Right cardiac atrium (tissue), 5 donors: ENCODE measurements at regions not wholly inside any gene's neighbourhood (a gene's known extent, or its start where the extent isn't known, plus 50 kb on each side); places are given as distances from the start of the nearest gene placed in this dataset.
"Not testable (repeated sequence)": the region's sequence is repeated elsewhere in the genome, so short reads cannot be mapped to it uniquely, and the experiment has no call there.

Experiments used
- ATAC-seq, 2 donors: fragments of 200-7000 bp; cut with Tn5 transposase; one replicate each; pipeline versions ENCODE4 v1.8.0 to v1.9.1; 2020; ENCODE audit warnings: moderate library complexity in 2 of 2, mild to moderate bottlenecking in 1 of 2
- DNase-seq, 3 donors: peaks; one replicate each; pipeline ENCODE4 v3.0.0-alpha.2; 2020
- H3K27ac ChIP-seq: one replicate; pipeline ENCODE4 v1.5.1; 2013; ENCODE audit warnings: mild to moderate bottlenecking, low read length, control low read depth, moderate library complexity
- H3K27me3 ChIP-seq: one replicate; pipeline ENCODE4 v1.6.1; 2013; ENCODE audit not compliant: control insufficient read depth, insufficient read depth
- H3K4me1 ChIP-seq: one replicate; pipeline ENCODE4 v1.6.1; 2013; ENCODE audit warnings: low read length; ENCODE audit not compliant: control insufficient read depth, insufficient read depth
- H3K4me3 ChIP-seq: one replicate; pipeline ENCODE4 v1.5.1; 2013; ENCODE audit warnings: low read length, control low read depth
- H3K9me3 ChIP-seq: one replicate; pipeline ENCODE4 v1.6.1; 2013; ENCODE audit warnings: low read length; ENCODE audit not compliant: control insufficient read depth
- WGBS: extraction: QIAGEN DNeasy Blood & Tissue Kit; methylation state at CpG from one replicate; pipeline ENCODE4 v1.1.7; 2013; 5-methylcytosine and 5-hydroxymethylcytosine counted together
- intact Hi-C, 4 donors: fragments of 100-400 bp; cut with DNase I; formaldehyde crosslinking; loops; one replicate each; pipeline versions ENCODE4 v1.11.0 to v1.14.0; 2022 to 2023
- donor health status: healthy with polysubstance abuse.
- donor health status: DM: no; HTN: yes; CAD: no.
- donor health status: DM: no; HTN: no; CAD: no.
- donor health status: DM: no; HTN: yes; CAD: no; lungs with severe emphysema.
- donor health status: DM: yes; HTN: yes; CAD: no.

- ATAC-seq (no peak), DNase-seq (no peak)
- H3K4me1 ChIP-seq: no peaks in the 10 kb centered on the region
- 61% methylated on average over 2 of the region's 2 CpGs for WGBS
- intact Hi-C loops: no loop called here
- H3K27me3 ChIP-seq: no peaks in the 10 kb centered on the region
- H3K4me3 ChIP-seq: no peak overlapping the region
- H3K9me3 ChIP-seq: no peaks in the 10 kb centered on the region
- H3K27ac ChIP-seq: no peak overlapping the region
Observed at GRCh38 chrX:106450405-106450804, 161.4 kb upstream of the RADX start.

- WGBS: 95% methylated on average over 2 of the region's 2 CpGs
- no peaks in the 10 kb centered on the region for H3K27me3 ChIP-seq
- ATAC-seq: no peak
- no peaks in the 10 kb centered on the region for H3K9me3 ChIP-seq
- no peak overlapping the region for H3K4me3 ChIP-seq
- no peaks in the 10 kb centered on the region for H3K4me1 ChIP-seq
- no peak overlapping the region for H3K27ac ChIP-seq
- DNase-seq: no peak
- intact Hi-C loops: no loop called here
Observed at GRCh38 chrX:106451933-106452332, 159.8 kb upstream of the RADX start.

GRCh38 chrX:106454991-106455390, 156.8 kb upstream of the RADX start:
- no peak overlapping the region for H3K4me3 ChIP-seq
- no peak overlapping the region for H3K27ac ChIP-seq
- WGBS: 87% methylated on average over 1 of the region's 1 CpG
- no peaks in the 10 kb centered on the region for H3K27me3 ChIP-seq
- no peaks in the 10 kb centered on the region for H3K9me3 ChIP-seq
- ATAC-seq: no peak
- no peak for DNase-seq
- intact Hi-C loops: no loop called here
- H3K4me1 ChIP-seq: no peaks in the 10 kb centered on the region

GRCh38 chrX:106457802-106458201, 154.0 kb upstream of the RADX start:
- DNase-seq (no peak), ATAC-seq (no peak)
- Histone ChIP-seq H3K4me1 (no peaks in the 10 kb centered on the region), H3K27me3 (no peaks in the 10 kb centered on the region), H3K9me3 (no peaks in the 10 kb centered on the region), H3K4me3 (no peak overlapping the region), H3K27ac (no peak overlapping the region)
- intact Hi-C loops: no loop called here
- WGBS: 64% methylated on average over 1 of the region's 1 CpG

GRCh38 chrX:106467422-106467821, 144.4 kb upstream of the RADX start:
- Histone ChIP-seq H3K4me3 (no peak overlapping the region), H3K4me1 (no peaks in the 10 kb centered on the region), H3K27me3 (no peaks in the 10 kb centered on the region), H3K9me3 (no peaks in the 10 kb centered on the region), H3K27ac (no peak overlapping the region)
- DNase-seq: peak in 2 of 3 donors; percentile 7 to 21
- 56% methylated on average over 15 of the region's 15 CpGs for WGBS
- no peak for ATAC-seq
- intact Hi-C loops: no loop called here

- ATAC-seq (no peak), DNase-seq (no peak)
- 59% methylated on average over 2 of the region's 2 CpGs for WGBS
- no peak overlapping the region for H3K27ac ChIP-seq
- H3K9me3 ChIP-seq: no peaks in the 10 kb centered on the region
- no peak overlapping the region for H3K4me3 ChIP-seq
- H3K4me1 ChIP-seq: no peaks in the 10 kb centered on the region
- no peaks in the 10 kb centered on the region for H3K27me3 ChIP-seq
- intact Hi-C loops: no loop called here
Observed at GRCh38 chrX:106467943-106468342, 143.8 kb upstream of the RADX start.

GRCh38 chrX:106468433-106468832, 143.3 kb upstream of the RADX start:
- intact Hi-C loops: no loop called here
- DNase-seq: peak in 1 of 3 donors; percentile 44
- Histone ChIP-seq H3K27me3 (no peaks in the 10 kb centered on the region), H3K4me3 (no peak overlapping the region), H3K27ac (no peak overlapping the region), H3K4me1 (no peaks in the 10 kb centered on the region), H3K9me3 (no peaks in the 10 kb centered on the region)
- WGBS: 95% methylated on average over 11 of the region's 11 CpGs
- no peak for ATAC-seq

- intact Hi-C loops: loop anchor here in 3 of 4 donors (10.0 kb wide), 2 partner anchors 305 to 315 kb away; no protein-coding TSS in a partner anchor
- Histone ChIP-seq H3K4me3 (no peak overlapping the region), H3K27ac (no peak overlapping the region), H3K9me3 (no peaks in the 10 kb centered on the region), H3K4me1 (no peaks in the 10 kb centered on the region), H3K27me3 (no peaks in the 10 kb centered on the region)
- 68% methylated on average over 3 of the region's 3 CpGs for WGBS
- ATAC-seq (no peak), DNase-seq (no peak)
Observed at GRCh38 chrX:106479920-106480319, 131.9 kb upstream of the RADX start.

GRCh38 chrX:106481341-106481740, 130.4 kb upstream of the RADX start:
- intact Hi-C loops: loop anchor here in 3 of 4 donors (10.0 kb wide), 2 partner anchors 303 to 313 kb away; no protein-coding TSS in a partner anchor
- H3K4me3 ChIP-seq: no peak overlapping the region
- H3K27ac ChIP-seq: no peak overlapping the region
- 3% methylated on average over 1 of the region's 1 CpG for WGBS
- H3K4me1 ChIP-seq: no peaks in the 10 kb centered on the region
- ATAC-seq (peak; percentile 45 to 61), DNase-seq (no peak)
- no peaks in the 10 kb centered on the region for H3K27me3 ChIP-seq
- H3K9me3 ChIP-seq: no peaks in the 10 kb centered on the region

GRCh38 chrX:106484233-106484632, 127.5 kb upstream of the RADX start:
- H3K4me3 ChIP-seq: no peak overlapping the region
- intact Hi-C loops: loop anchor here in 3 of 4 donors (10.0 kb wide), 2 partner anchors 301 to 311 kb away; no protein-coding TSS in a partner anchor
- no peak overlapping the region for H3K27ac ChIP-seq
- H3K27me3 ChIP-seq: no peaks in the 10 kb centered on the region
- DNase-seq (no peak), ATAC-seq (no peak)
- H3K4me1 ChIP-seq: no peaks in the 10 kb centered on the region
- no peaks in the 10 kb centered on the region for H3K9me3 ChIP-seq
- WGBS: 62% methylated on average over 5 of the region's 5 CpGs

GRCh38 chrX:106493210-106493816, 118.5 kb upstream of the RADX start:
- H3K27me3 ChIP-seq, H3K4me3 ChIP-seq, H3K4me1 ChIP-seq, DNase-seq, ATAC-seq, H3K27ac ChIP-seq, intact Hi-C loops, H3K9me3 ChIP-seq: not testable (repeated sequence)
- WGBS: 14% methylated on average over 5 of the region's 5 CpGs

- ATAC-seq (no peak), DNase-seq (no peak)
- H3K9me3 ChIP-seq: no peaks in the 10 kb centered on the region
- intact Hi-C loops: no loop called here
- no peak overlapping the region for H3K27ac ChIP-seq
- H3K4me3 ChIP-seq: no peak overlapping the region
- no peaks in the 10 kb centered on the region for H3K27me3 ChIP-seq
- H3K4me1 ChIP-seq: no peaks in the 10 kb centered on the region
Observed at GRCh38 chrX:106499473-106499872, 112.3 kb upstream of the RADX start.
